GM12875 (cell line): ENCODE measurements at regions not wholly inside any gene's neighbourhood (a gene's known extent, or its start where the extent isn't known, plus 50 kb on each side); places are given as distances from the start of the nearest gene placed in this dataset.

Experiments used
- H3K4me3 ChIP-seq: one replicate; pipeline ENCODE4 v1.5.1; 2011; ENCODE audit warnings: low read depth, low read length, control low read depth
- CTCF ChIP-seq: IDR thresholded peaks from 2 replicates; pipeline ENCODE4 v1.5.1; 2011; ENCODE audit warnings: low read depth, mild to moderate bottlenecking, control low read depth, inconsistent platforms, low read length, moderate library complexity, borderline replicate concordance; ENCODE audit not compliant: insufficient read depth

- TF ChIP-seq CTCF: no peak
- H3K4me3 ChIP-seq: no peak overlapping the region
Measured at GRCh38 chr17:65456368-65457151, 104.9 kb downstream of the AXIN2 start.

- no peak overlapping the region for H3K4me3 ChIP-seq
- TF ChIP-seq CTCF: no peak
Measured at GRCh38 chr17:65455972-65456343, 105.5 kb downstream of the AXIN2 start.

- TF ChIP-seq CTCF: no peak
- H3K4me3 ChIP-seq: no peak overlapping the region
Measured at GRCh38 chr17:65455154-65455971, 106.1 kb downstream of the AXIN2 start.

GRCh38 chr17:65453204-65453931 is 108.1 kb downstream of the AXIN2 start:
- no peak overlapping the region for H3K4me3 ChIP-seq
- TF ChIP-seq CTCF: no peak

GRCh38 chr17:65449495-65449894 is 112.0 kb downstream of the AXIN2 start:
- no peak for TF ChIP-seq CTCF
- no peak overlapping the region for H3K4me3 ChIP-seq

GRCh38 chr17:65447823-65448222 is 113.6 kb downstream of the AXIN2 start:
- no peak for TF ChIP-seq CTCF
- H3K4me3 ChIP-seq: no peak overlapping the region
